ENCODE measurements at regions not wholly inside any gene's neighbourhood (a gene's known extent, or its start where the extent isn't known, plus 50 kb on each side); places are given as distances from the start of the nearest gene placed in this dataset.

DNA sequence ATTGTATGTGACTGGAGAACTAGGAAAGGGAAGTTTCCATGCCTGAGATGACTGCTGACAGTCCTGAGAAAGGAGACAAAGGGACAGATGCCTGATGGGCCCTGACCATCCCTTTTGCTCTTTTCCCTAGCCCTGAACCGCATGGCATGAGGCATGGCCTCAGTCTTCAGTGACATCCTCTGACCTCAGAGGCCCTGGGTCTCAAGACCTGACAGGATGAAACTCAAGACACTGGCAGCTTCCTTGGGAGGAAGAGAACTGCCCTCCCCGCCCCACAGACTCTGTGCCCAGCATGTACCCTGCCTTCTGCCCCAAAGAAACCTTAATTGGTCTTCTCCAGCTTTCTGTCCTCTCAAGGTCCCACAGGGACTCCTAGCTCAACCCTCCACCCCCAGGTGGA, 444.1 kb downstream of the SOX6 start:
- no peak overlapping the region for H3K4me3 ChIP-seq (ENCODE audit: low read length)
- TF ChIP-seq, protein P1, sequence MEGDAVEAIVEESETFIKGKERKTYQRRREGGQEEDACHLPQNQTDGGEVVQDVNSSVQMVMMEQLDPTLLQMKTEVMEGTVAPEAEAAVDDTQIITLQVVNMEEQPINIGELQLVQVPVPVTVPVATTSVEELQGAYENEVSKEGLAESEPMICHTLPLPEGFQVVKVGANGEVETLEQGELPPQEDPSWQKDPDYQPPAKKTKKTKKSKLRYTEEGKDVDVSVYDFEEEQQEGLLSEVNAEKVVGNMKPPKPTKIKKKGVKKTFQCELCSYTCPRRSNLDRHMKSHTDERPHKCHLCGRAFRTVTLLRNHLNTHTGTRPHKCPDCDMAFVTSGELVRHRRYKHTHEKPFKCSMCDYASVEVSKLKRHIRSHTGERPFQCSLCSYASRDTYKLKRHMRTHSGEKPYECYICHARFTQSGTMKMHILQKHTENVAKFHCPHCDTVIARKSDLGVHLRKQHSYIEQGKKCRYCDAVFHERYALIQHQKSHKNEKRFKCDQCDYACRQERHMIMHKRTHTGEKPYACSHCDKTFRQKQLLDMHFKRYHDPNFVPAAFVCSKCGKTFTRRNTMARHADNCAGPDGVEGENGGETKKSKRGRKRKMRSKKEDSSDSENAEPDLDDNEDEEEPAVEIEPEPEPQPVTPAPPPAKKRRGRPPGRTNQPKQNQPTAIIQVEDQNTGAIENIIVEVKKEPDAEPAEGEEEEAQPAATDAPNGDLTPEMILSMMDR (IDR thresholded peaks at IDR 0.05; ENCODE audit: insufficient read depth, low read depth, low read length, missing control alignments): no peak
- no peak for DNase-seq (ENCODE audit: low read depth)

DNA sequence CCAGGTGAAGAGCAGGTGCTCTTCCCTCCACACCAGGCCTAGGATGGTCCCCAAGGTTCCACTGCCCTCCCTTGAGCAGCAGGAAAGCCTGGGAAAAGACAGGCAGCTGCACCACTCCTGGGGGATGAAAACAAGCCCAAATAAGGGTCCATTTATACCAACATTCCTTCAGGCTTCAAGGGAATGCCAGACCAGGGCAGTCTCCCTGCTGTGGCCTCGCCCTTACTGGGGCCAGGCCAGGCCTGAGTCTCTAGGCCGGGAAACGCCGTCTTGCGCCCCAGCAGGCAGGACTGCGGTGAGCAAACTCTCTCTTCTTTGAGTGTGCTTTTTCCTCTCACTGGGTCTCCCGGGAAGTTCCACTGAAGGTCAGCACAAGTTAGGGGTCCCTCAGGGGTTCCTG, 443.5 kb downstream of the SOX6 start:
- H3K4me3 ChIP-seq (ENCODE audit: low read length): no peak overlapping the region
- TF ChIP-seq, protein P1 (IDR thresholded peaks at IDR 0.05; ENCODE audit: insufficient read depth, low read depth, low read length, missing control alignments): no peak
- no peak for DNase-seq (ENCODE audit: low read depth)

DNA sequence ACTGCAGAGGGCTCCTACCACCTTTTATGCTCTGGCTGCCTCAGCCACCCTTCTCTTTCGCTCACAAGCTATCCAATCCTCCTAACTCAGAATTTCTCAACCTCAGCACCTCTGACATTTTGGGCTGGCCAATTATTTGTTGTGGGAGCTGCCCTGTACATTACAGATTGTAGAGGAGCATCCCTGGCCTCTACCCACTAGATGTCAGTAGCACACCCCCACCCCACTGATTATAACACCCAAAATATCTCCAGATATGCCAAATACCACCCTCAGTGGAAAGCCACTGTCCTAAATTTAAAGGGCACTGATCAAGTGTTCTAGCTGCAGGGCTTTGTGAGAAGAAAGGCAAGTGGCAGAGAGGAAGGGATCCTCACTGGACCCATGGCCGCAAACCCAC, 443.1 kb downstream of the SOX6 start:
- no peak for DNase-seq (ENCODE audit: low read depth)
- H3K4me3 ChIP-seq (ENCODE audit: low read length): no peak overlapping the region
- TF ChIP-seq, protein P1 (IDR thresholded peaks at IDR 0.05; ENCODE audit: insufficient read depth, low read depth, low read length, missing control alignments): no peak

All from epithelial cell of esophagus (primary cell).